ENCODE measurements at regions not wholly inside any gene's neighbourhood (a gene's known extent, or its start where the extent isn't known, plus 50 kb on each side); places are given as distances from the start of the nearest gene placed in this dataset.

DNA sequence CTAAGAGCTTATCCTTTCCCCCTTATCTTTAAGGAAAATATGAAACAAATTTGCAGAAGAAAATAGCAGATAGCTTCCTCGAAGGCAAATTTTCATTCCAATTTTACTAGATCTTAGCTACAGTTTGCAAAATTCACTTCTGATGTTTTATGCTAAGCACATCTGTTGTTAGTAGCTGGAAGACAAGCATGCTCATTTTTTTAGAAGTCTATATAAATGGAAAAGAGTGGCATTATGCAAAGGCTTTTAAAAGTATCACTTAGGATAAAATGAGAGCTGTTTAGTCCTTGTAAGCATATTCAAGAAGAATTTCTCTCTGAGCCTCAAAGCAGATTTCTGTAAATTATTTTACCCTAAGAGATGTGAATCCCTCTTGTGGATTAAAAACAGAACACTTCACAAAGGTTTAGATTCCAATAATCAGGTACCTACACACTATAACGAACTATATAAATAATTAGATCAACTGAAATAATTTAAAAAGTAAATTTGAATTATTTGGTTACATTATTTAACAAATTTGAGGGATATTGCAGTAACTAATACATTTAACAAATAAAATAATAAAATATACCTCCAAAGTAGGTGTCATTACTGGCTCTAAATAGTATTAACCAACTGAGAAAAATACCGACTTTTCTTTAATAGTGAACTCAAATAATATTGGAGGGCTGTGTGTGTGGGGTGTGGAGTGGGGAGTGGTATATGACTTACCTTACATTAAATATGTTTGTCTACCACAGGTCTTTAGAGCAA, 307.1 kb downstream of the SEMA3D start:
- TF ChIP-seq REST (IDR thresholded peaks at IDR 0.05; ENCODE audit: insufficient read depth in 1 of 2, low read depth in 2 of 2, low read length in 2 of 2), result no peak
- TF ChIP-seq TAF1 (IDR thresholded peaks at IDR 0.05; ENCODE audit: borderline replicate concordance, insufficient read depth, low read length), result no peak
- TF ChIP-seq POLR2AphosphoS5 (IDR thresholded peaks at IDR 0.05; ENCODE audit: low read depth, low read length), result no peak
- TF ChIP-seq FOXP2 (optimal IDR thresholded peaks at IDR 0.05; ENCODE audit: borderline replicate concordance, extremely low read depth, extremely low read length, insufficient read depth), result no peak

- TF ChIP-seq REST (IDR thresholded peaks at IDR 0.05; ENCODE audit: insufficient read depth in 1 of 2, low read depth in 2 of 2, low read length in 2 of 2) (no peak), TAF1 (IDR thresholded peaks at IDR 0.05; ENCODE audit: borderline replicate concordance, insufficient read depth, low read length) (no peak), FOXP2 (optimal IDR thresholded peaks at IDR 0.05; ENCODE audit: borderline replicate concordance, extremely low read depth, extremely low read length, insufficient read depth) (no peak)
These were observed 308.8 kb downstream of the SEMA3D start for GRCh38 chr7:84877943-84878570.

GRCh38 chr7:84876061-84876821, 310.6 kb downstream of the SEMA3D start:
- TF ChIP-seq POLR2AphosphoS5 (IDR thresholded peaks at IDR 0.05; ENCODE audit: low read depth, low read length) (no peak), SIN3A (IDR thresholded peaks at IDR 0.05; ENCODE audit: borderline replicate concordance, insufficient read depth, low read length) (no peak), TAF1 (IDR thresholded peaks at IDR 0.05; ENCODE audit: borderline replicate concordance, insufficient read depth, low read length) (no peak), FOXP2 (optimal IDR thresholded peaks at IDR 0.05; ENCODE audit: borderline replicate concordance, extremely low read depth, extremely low read length, insufficient read depth) (no peak), REST (IDR thresholded peaks at IDR 0.05; ENCODE audit: insufficient read depth in 1 of 2, low read depth in 2 of 2, low read length in 2 of 2) (no peak)

GRCh38 chr7:84865560-84865959, 321.3 kb downstream of the SEMA3D start:
- TF ChIP-seq TAF1 (IDR thresholded peaks at IDR 0.05; ENCODE audit: borderline replicate concordance, insufficient read depth, low read length) (no peak), SIN3A (IDR thresholded peaks at IDR 0.05; ENCODE audit: borderline replicate concordance, insufficient read depth, low read length) (no peak), REST (IDR thresholded peaks at IDR 0.05; ENCODE audit: insufficient read depth in 1 of 2, low read depth in 2 of 2, low read length in 2 of 2) (no peak), POLR2AphosphoS5 (IDR thresholded peaks at IDR 0.05; ENCODE audit: low read depth, low read length) (no peak)

All from PFSK-1 (cell line).